Skeletal muscle satellite cell (primary cell): ENCODE measurements at regions not wholly inside any gene's neighbourhood (a gene's known extent, or its start where the extent isn't known, plus 50 kb on each side); places are given as distances from the start of the nearest gene placed in this dataset.

Source experiments
- H3K27me3 ChIP-seq: 2 replicates; pipeline ENCODE4 v1.7.0; 2013; ENCODE audit warnings: low read length; ENCODE audit not compliant: control insufficient read depth, insufficient read depth
- H3K36me3 ChIP-seq: 2 replicates; pipeline ENCODE4 v1.7.0; 2013; ENCODE audit warnings: mild to moderate bottlenecking, control low read depth, low read length; ENCODE audit not compliant: insufficient read depth
- H3K4me1 ChIP-seq: 2 replicates; pipeline ENCODE4 v1.7.0; 2013; ENCODE audit warnings: low read length; ENCODE audit not compliant: control insufficient read depth, insufficient read depth
- H3K4me2 ChIP-seq: 2 replicates; pipeline ENCODE4 v1.7.0; 2013; ENCODE audit warnings: mild to moderate bottlenecking, low read length
- H3K4me3 ChIP-seq: 2 replicates; pipeline ENCODE4 v1.7.0; 2013; ENCODE audit warnings: low read length
- H3K9ac ChIP-seq: 2 replicates; pipeline ENCODE4 v1.7.0; 2013; ENCODE audit warnings: mild to moderate bottlenecking, low read depth, low read length, moderate library complexity
- H3K9me3 ChIP-seq: replicated peaks from 2 replicates; pipeline ENCODE4 v1.7.0; 2013; ENCODE audit warnings: mild to moderate bottlenecking, control low read depth, low read length

DNA sequence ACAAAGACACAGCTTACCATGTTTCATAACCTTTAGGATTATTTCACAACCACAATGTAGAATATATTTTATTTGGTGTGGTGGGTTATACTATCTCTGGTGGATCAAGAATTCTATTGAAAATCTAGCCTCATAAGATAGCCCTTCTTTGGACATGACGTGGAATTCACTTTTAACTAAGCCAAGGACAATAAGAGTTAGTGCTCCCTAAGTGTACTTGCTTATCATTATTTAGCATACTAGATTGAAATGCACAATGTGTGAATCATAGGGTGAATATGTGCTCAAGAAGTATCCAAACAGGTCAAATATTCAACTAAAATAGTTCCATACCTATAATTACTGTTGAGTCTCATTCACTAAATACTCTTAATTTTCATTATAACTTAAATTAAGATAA is 1179.5 kb upstream of the GOT2 start:
- Histone ChIP-seq H3K36me3 (no peaks in the 10 kb centered on the region), H3K9ac (no peak overlapping the region), H3K27me3 (no peaks in the 10 kb centered on the region), H3K9me3 (no peaks in the 10 kb centered on the region), H3K4me2 (no peak overlapping the region), H3K4me3 (no peak overlapping the region), H3K4me1 (no peaks in the 10 kb centered on the region)

- Histone ChIP-seq H3K4me2 (no peak overlapping the region), H3K27me3 (no peaks in the 10 kb centered on the region), H3K9me3 (no peaks in the 10 kb centered on the region), H3K4me3 (no peak overlapping the region), H3K4me1 (no peaks in the 10 kb centered on the region), H3K36me3 (no peaks in the 10 kb centered on the region), H3K9ac (no peak overlapping the region)
Observed at GRCh38 chr16:59909262-59909661, 1175.1 kb upstream of the GOT2 start.

- Histone ChIP-seq H3K9ac (no peak overlapping the region), H3K4me3 (no peak overlapping the region)
Observed at GRCh38 chr16:59907611-59908010, 1173.5 kb upstream of the GOT2 start.

DNA sequence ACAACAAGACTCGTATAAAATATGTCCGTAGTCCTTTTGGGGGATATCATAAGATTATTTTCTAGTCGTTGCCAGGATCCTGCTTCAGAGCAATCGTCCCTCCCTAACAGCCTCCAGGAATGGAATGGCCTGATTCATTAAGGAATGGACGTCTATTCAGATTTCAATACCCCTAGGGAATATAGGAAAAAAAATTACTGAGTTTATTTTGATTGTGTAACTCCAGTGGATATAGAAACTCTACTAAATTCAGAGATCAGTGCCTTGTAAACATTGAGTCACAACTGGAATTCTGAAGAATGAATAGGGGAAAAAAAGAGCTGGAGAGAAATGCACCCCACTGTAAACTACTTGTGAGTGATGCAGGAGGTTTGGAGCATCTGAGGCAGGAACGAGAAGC is 1171.5 kb upstream of the GOT2 start:
- H3K4me2 ChIP-seq = no peak overlapping the region
- no peaks in the 10 kb centered on the region for H3K36me3 ChIP-seq
- no peak overlapping the region for H3K9ac ChIP-seq
- H3K9me3 ChIP-seq = no peaks in the 10 kb centered on the region
- H3K4me3 ChIP-seq = no peak overlapping the region
- no peaks in the 10 kb centered on the region for H3K27me3 ChIP-seq
- H3K4me1 ChIP-seq = no peaks in the 10 kb centered on the region

More at GRCh38 chr16:59907611-59908010, 1173.5 kb upstream of the GOT2 start:
- H3K36me3 ChIP-seq = no peaks in the 10 kb centered on the region
- H3K4me1 ChIP-seq = no peaks in the 10 kb centered on the region
- no peaks in the 10 kb centered on the region for H3K9me3 ChIP-seq
- H3K4me2 ChIP-seq = no peak overlapping the region
- H3K27me3 ChIP-seq = no peaks in the 10 kb centered on the region

DNA sequence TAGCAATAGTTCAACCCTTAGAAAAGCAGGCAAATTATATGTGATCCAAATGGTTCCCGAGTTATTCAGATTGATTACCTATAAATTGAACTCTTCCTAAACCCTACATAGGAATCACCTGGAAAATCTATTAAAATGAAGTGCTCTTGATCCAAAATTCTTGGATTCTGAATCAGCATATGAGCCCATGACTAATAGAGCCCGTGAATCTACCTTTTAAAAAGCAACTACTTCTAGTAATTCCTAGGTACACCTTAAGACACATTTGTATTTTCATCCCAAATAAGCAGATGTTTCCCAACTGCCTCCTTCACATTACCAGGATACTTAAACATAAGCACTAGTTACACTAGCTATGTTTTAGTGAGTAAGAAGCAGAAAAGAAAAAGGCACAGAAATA is 1171.0 kb upstream of the GOT2 start:
- Histone ChIP-seq H3K36me3 (no peaks in the 10 kb centered on the region), H3K9ac (no peak overlapping the region), H3K4me1 (no peaks in the 10 kb centered on the region), H3K4me2 (no peak overlapping the region), H3K9me3 (no peaks in the 10 kb centered on the region), H3K4me3 (no peak overlapping the region), H3K27me3 (no peaks in the 10 kb centered on the region)

DNA sequence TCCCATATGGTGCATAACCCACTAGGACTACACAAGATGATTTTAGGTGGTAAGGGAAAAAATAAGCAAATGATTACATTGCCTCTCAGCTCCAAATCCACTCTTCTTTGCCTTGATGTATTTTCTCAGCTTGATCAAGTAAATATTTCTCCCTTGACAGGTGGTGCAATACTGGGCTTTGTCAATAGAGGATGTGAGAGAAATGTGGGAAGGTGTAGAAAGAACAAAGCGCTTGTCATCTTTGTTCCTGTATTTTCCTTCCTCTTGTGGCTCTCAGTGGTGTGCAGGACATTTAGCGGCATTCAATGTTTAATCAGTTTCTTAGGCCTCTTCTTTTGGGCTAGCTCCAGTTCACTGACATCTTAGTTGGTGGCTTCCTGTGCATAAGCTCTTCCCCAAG is 1165.8 kb upstream of the GOT2 start:
- Histone ChIP-seq H3K36me3 (no peaks in the 10 kb centered on the region), H3K4me3 (no peak overlapping the region), H3K4me1 (no peaks in the 10 kb centered on the region), H3K4me2 (no peak overlapping the region), H3K9me3 (no peaks in the 10 kb centered on the region), H3K27me3 (no peaks in the 10 kb centered on the region), H3K9ac (no peak overlapping the region)

- Histone ChIP-seq H3K4me2 (no peak overlapping the region), H3K36me3 (no peaks in the 10 kb centered on the region)
Observed at GRCh38 chr16:59892376-59892775, 1158.3 kb upstream of the GOT2 start.

DNA sequence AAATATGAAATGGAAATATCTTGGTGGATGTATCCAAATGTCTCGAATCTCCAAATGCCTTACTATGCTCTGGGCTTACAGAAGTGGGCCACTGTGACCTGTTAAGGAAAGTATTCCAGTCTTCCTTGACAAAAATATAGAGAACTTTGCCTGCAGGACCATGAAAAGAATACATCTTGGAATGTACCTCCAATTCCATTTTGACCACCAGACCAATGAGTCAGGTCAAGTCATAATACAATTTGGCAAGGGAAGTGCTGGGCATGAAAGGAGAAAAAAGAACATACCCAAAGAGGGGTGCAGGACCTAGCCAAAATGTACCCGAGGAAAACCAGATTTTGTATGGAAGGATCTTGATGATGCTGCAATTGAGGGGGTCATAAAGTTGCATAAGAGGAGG is 1153.7 kb upstream of the GOT2 start:
- Histone ChIP-seq H3K9ac (no peak overlapping the region), H3K4me1 (peaks cover 16% of the 10 kb centered on the region), H3K27me3 (no peaks in the 10 kb centered on the region), H3K9me3 (no peaks in the 10 kb centered on the region), H3K36me3 (no peaks in the 10 kb centered on the region), H3K4me2 (no peak overlapping the region), H3K4me3 (no peak overlapping the region)

More at GRCh38 chr16:59892376-59892775, 1158.3 kb upstream of the GOT2 start:
- no peak overlapping the region for H3K9ac ChIP-seq
- H3K9me3 ChIP-seq = no peaks in the 10 kb centered on the region
- H3K27me3 ChIP-seq = no peaks in the 10 kb centered on the region
- peaks cover 4% of the 10 kb centered on the region for H3K4me1 ChIP-seq
- no peak overlapping the region for H3K4me3 ChIP-seq

DNA sequence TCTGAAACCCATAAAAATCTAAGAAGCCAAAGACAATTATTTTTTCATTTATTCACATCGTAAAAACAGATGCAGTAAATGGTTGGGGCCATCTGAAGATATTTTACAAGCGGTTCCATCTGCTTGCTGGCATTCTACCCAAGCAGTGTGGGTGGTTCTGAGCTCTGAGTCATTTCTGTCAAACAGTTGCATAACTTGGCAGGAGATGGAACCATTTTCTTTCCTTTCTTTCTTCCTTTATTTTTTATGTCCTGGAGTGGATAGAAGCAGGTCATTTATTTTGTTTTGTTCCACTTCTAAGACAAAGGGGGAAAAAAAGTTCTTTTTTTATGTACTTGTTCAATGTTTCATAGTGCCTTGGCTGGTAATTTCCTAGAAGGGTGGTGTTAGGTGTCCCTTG is 1151.9 kb upstream of the GOT2 start:
- H3K36me3 ChIP-seq = no peaks in the 10 kb centered on the region
- H3K4me2 ChIP-seq = peak overlapping the region; percentile 29
- H3K9ac ChIP-seq = no peak overlapping the region
- no peak overlapping the region for H3K4me3 ChIP-seq
- no peaks in the 10 kb centered on the region for H3K9me3 ChIP-seq
- no peaks in the 10 kb centered on the region for H3K27me3 ChIP-seq
- peaks cover 16% of the 10 kb centered on the region for H3K4me1 ChIP-seq

DNA sequence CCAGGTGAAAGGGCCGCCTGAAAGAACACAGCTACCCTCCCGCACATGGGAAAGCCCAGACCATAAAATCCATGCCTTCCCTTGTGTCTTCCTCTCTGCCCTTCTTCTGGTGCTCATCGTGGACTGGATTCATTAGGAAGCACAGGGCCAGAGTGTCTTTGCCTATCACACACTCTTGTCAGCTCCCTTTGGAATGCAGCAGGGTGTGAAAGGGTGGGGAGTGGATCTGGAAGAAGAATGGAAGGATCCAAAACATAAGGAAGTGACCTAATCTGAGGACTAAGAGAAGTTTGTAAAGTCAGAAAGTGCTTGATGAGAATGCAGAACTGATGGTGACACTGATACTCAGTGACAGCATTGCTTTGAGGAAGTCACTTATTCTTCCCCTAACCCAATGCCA is 1147.3 kb upstream of the GOT2 start:
- peaks cover 14% of the 10 kb centered on the region for H3K4me1 ChIP-seq

DNA sequence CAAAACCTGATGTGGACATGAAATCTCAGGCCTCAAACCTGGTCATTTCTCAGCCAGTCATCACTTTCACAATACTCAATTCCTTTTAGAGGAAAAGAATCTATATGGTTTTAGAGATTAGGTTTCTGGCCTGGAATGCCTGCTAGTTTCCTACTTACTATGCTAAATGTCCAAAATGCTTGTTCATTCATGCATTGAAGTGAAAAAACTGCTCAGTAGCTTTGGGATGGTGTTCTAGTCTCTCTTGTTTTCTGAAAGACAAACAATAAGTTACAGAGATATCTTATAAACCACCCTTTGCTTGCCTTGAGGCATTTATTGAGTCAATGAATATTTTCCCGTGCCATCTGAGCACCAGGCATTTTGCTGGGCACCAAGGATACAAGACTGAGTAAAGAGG is 1146.5 kb upstream of the GOT2 start:
- Histone ChIP-seq H3K36me3 (no peaks in the 10 kb centered on the region), H3K4me2 (no peak overlapping the region), H3K4me3 (no peak overlapping the region), H3K27me3 (no peaks in the 10 kb centered on the region), H3K9ac (no peak overlapping the region), H3K9me3 (no peaks in the 10 kb centered on the region), H3K4me1 (peaks cover 8% of the 10 kb centered on the region)

More for the DNA sequence above, 1147.3 kb upstream of the GOT2 start:
- Histone ChIP-seq H3K4me2 (no peak overlapping the region), H3K9ac (no peak overlapping the region), H3K36me3 (no peaks in the 10 kb centered on the region), H3K4me3 (no peak overlapping the region), H3K9me3 (no peaks in the 10 kb centered on the region), H3K27me3 (no peaks in the 10 kb centered on the region)

GRCh38 chr16:59878999-59879398 is 1144.9 kb upstream of the GOT2 start:
- no peaks in the 10 kb centered on the region for H3K9me3 ChIP-seq
- no peak overlapping the region for H3K4me2 ChIP-seq
- no peak overlapping the region for H3K9ac ChIP-seq
- no peak overlapping the region for H3K4me3 ChIP-seq
- H3K27me3 ChIP-seq = no peaks in the 10 kb centered on the region
- peaks cover 5% of the 10 kb centered on the region for H3K4me1 ChIP-seq
- H3K36me3 ChIP-seq = no peaks in the 10 kb centered on the region
